H1 (cell line): ENCODE measurements at regions not wholly inside any gene's neighbourhood (a gene's known extent, or its start where the extent isn't known, plus 50 kb on each side); places are given as distances from the start of the nearest gene placed in this dataset.

Experiments used
- BACH1 ChIP-seq: IDR thresholded peaks from 2 replicates; pipeline ENCODE4 v1.6.1; 2012; ENCODE audit warnings: low read length, improper control_type of control experiment
- CTCF ChIP-seq, 3 experiments: IDR thresholded peaks; 1 replicate in 2 of 3; 2 replicates in 1 of 3; pipeline versions ENCODE4 v1.5.1 to v1.6.1; 2011; ENCODE audit warnings: low read length in 3 of 3, mild to moderate bottlenecking in 3 of 3, inconsistent platforms in 2 of 3, low read depth in 1 of 3, moderate library complexity in 1 of 3; ENCODE audit not compliant: insufficient read depth in 1 of 3; ENCODE audit errors: control extremely low read depth in 1 of 3
- EZH2 ChIP-seq: fragments of 200-600 bp; sonication (generic); IDR thresholded peaks from 2 replicates; pipeline ENCODE4 v1.7.1; 2012; ENCODE audit warnings: low read depth, mild to moderate bottlenecking, moderate library complexity, low read length, inconsistent platforms; ENCODE audit not compliant: severe bottlenecking
- GTF2F1 ChIP-seq: IDR thresholded peaks from 2 replicates; pipeline ENCODE4 v1.6.1; 2012; ENCODE audit warnings: low read depth, low read length, improper control_type of control experiment, borderline replicate concordance
- MAX ChIP-seq: IDR thresholded peaks from 2 replicates; pipeline ENCODE4 v1.6.1; 2012; ENCODE audit warnings: inconsistent platforms
- POLR2A ChIP-seq, 2 experiments: IDR thresholded peaks; 1 replicate in 1 of 2; 2 replicates in 1 of 2; pipeline ENCODE4 v1.6.1; 2011; ENCODE audit warnings: low read depth in 2 of 2, low read length in 2 of 2, mild to moderate bottlenecking in 2 of 2; ENCODE audit errors: control extremely low read depth in 1 of 2
- POLR2AphosphoS5 ChIP-seq: IDR thresholded peaks from 2 replicates; pipeline ENCODE4 v1.6.1; 2011; ENCODE audit warnings: low read depth, low read length
- RAD21 ChIP-seq, 2 experiments: IDR thresholded peaks in 1 of 2; conservative IDR thresholded peaks in 1 of 2; 2 replicates each; pipeline ENCODE4 v1.6.1; 2011; ENCODE audit warnings: low read depth in 2 of 2, low read length in 2 of 2, improper control_type of control experiment in 1 of 2, inconsistent platforms in 1 of 2, mild to moderate bottlenecking in 1 of 2, moderate library complexity in 1 of 2
- TAF1 ChIP-seq: IDR thresholded peaks from 2 replicates; pipeline ENCODE4 v1.6.1; 2011; ENCODE audit warnings: mild to moderate bottlenecking, low read depth, low read length
- TCF12 ChIP-seq: IDR thresholded peaks from 2 replicates; pipeline ENCODE4 v1.6.1; 2011; ENCODE audit warnings: low read depth, mild to moderate bottlenecking, low read length
- TEAD4 ChIP-seq: IDR thresholded peaks from 2 replicates; pipeline ENCODE4 v1.6.1; 2012; ENCODE audit warnings: low read depth, low read length, inconsistent platforms, mixed read lengths
- ZNF274 ChIP-seq: IDR thresholded peaks from 2 replicates; pipeline ENCODE4 v1.7.0; 2012; ENCODE audit warnings: low read length, borderline replicate concordance; ENCODE audit errors: extremely low read depth

GRCh38 chr9:73890685-73891277 lies 606.4 kb upstream of the RORB start:
- no peak for TF ChIP-seq BACH1
- TF ChIP-seq TAF1 = no peak
- no peak for TF ChIP-seq GTF2F1
- TF ChIP-seq CTCF (IDR thresholded peaks at IDR 0.05; ENCODE audit: control extremely low read depth in 1 of 3, insufficient read depth in 1 of 3, low read depth in 1 of 3, low read length in 3 of 3) = no peak
- no peak for TF ChIP-seq TCF12
- TF ChIP-seq POLR2A (IDR thresholded peaks at IDR 0.05; ENCODE audit: control extremely low read depth in 1 of 2, low read depth in 2 of 2, low read length in 2 of 2) = no peak
- no peak for TF ChIP-seq ZNF274
- no peak for TF ChIP-seq MAX
- no peak for TF ChIP-seq POLR2AphosphoS5
- TF ChIP-seq TEAD4 = no peak
- no peak for TF ChIP-seq EZH2
- no peak for TF ChIP-seq RAD21 (IDR thresholded peaks at IDR 0.05 in 1 of 2, conservative IDR thresholded peaks at IDR 0.05 in 1 of 2; ENCODE audit: low read depth in 2 of 2, low read length in 2 of 2)
